Testis (tissue), 2 donors: ENCODE measurements at regions not wholly inside any gene's neighbourhood (a gene's known extent, or its start where the extent isn't known, plus 50 kb on each side); places are given as distances from the start of the nearest gene placed in this dataset.

Experiments used
- POLR2A ChIP-seq: fragments of 450-650 bp; IDR thresholded peaks from one replicate; pipeline ENCODE4 v1.6.1; 2017; ENCODE audit warnings: antibody characterized with exemption, mild to moderate bottlenecking, moderate library complexity
- TF ChIP-seq, protein P1 (sequence below), 3 experiments: fragments of 450-650 bp in 2 of 3; fragments of 200-600 bp in 1 of 3; sonication (generic) in 1 of 3; IDR thresholded peaks; one replicate each; pipeline ENCODE4 v1.5.1; 2016 to 2019; ENCODE audit warnings: antibody characterized with exemption in 3 of 3, mild to moderate bottlenecking in 2 of 3, moderate library complexity in 1 of 3

DNA sequence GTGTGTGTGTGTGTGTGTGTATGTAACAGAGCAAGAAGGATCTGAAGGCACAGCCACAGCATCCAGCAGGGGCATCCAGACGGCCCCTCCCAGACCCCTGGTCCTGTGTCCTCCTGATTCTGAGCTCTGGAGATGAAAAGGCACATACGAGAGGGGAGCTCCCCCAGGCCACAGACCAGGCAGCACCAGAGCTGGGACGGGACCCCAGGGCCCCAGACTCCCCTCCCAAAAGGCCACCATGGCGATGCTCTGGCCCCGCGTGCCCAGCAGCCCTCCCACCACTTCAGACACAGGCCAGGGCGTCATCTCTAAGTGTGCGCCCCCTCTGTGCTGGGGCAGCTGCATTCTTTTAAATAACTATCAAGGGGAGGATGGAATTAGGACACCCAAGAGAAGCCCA lies 245.8 kb downstream of the MATN1 start:
- TF ChIP-seq, protein P1, sequence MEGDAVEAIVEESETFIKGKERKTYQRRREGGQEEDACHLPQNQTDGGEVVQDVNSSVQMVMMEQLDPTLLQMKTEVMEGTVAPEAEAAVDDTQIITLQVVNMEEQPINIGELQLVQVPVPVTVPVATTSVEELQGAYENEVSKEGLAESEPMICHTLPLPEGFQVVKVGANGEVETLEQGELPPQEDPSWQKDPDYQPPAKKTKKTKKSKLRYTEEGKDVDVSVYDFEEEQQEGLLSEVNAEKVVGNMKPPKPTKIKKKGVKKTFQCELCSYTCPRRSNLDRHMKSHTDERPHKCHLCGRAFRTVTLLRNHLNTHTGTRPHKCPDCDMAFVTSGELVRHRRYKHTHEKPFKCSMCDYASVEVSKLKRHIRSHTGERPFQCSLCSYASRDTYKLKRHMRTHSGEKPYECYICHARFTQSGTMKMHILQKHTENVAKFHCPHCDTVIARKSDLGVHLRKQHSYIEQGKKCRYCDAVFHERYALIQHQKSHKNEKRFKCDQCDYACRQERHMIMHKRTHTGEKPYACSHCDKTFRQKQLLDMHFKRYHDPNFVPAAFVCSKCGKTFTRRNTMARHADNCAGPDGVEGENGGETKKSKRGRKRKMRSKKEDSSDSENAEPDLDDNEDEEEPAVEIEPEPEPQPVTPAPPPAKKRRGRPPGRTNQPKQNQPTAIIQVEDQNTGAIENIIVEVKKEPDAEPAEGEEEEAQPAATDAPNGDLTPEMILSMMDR (IDR thresholded peaks at IDR 0.05): no peak
- no peak for TF ChIP-seq POLR2A
